GM12873 (cell line): ENCODE measurements at regions not wholly inside any gene's neighbourhood (a gene's known extent, or its start where the extent isn't known, plus 50 kb on each side); places are given as distances from the start of the nearest gene placed in this dataset.

Experiments used
- CTCF ChIP-seq: IDR thresholded peaks from 2 replicates; pipeline ENCODE4 v1.5.1; 2012; ENCODE audit warnings: low read depth, mild to moderate bottlenecking, moderate library complexity, low read length, control low read depth; ENCODE audit not compliant: insufficient read depth; ENCODE audit errors: missing control alignments

DNA sequence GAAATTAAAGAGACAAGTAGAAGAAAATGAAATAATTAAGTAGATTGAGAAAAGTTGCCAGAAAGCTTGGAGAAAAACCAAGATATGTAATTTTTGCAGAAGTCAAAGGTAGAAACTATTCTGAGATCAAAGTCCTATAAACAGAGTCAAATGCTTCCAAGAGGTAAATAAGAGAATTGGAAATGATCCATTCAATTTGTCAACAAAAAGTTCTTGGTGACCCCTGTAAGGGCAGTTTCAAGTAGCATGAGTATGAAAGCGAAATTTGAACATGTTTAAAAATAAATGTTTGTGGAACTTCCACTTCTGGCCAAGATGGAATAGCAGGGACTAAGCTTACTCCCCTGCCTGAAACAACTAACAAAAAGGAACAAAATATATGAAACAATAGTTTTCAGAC is 562.0 kb downstream of the SMARCA1 start:
- TF ChIP-seq CTCF, result no peak

DNA sequence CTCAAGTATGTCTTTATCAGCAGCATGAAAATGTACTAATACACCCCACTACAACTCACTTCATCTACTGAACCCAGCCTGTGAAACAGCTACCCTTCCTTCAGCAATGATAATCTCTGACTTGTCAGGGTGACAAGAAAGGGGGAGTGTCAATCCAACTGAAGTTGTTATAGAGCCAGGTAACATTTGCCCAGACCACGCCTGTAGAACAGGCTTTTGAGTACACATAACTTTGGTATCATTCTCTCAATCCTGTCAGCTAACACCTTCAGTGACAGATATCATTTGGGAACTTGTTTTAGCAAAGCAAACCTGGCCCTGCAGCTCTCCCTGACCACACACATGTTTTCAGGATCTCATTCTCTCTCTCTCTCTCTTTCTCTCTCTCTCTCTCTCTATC is 592.2 kb downstream of the SMARCA1 start:
- no peak for TF ChIP-seq CTCF

- TF ChIP-seq CTCF, result no peak
These were observed 593.8 kb downstream of the SMARCA1 start for GRCh38 chrX:128929271-128930057.

DNA sequence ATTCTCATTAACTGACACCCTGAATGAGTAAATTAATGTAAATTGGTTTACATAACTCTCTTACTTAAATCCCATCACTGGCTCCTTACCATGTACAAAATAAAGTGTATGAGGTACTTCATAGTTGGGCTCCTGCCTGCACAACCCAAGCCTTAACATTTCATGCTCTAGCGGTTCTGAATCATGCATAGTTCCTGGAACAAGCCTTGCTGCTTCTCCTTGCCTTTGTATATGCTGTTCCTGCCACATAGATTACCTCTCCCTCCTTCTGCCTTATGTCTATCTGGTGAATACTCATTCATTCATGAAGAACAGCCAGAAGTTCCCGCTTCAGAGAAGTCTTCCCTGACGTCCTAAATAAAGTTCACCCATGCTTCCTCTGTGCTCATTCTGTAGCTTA is 594.7 kb downstream of the SMARCA1 start:
- TF ChIP-seq CTCF, result no peak

DNA sequence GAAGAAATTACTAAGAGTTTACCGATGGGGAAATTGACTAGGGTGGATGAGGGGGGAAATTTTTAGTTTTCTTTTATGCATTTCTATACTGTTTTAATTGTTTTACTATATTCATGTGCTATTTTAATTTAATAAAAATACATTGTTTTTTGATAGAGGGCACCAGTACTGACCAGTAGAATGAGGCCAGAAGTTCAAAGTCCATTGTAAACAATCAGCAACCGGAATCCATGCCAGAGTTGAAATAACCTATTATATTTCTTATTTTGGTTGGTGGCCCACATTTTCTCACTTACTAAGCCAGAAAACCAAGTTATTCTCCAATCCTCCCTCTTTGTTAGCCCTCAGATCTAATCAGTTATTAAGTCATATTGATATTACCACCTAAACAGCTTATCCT is 595.9 kb downstream of the SMARCA1 start:
- no peak for TF ChIP-seq CTCF

GRCh38 chrX:128906753-128907152 is 616.5 kb downstream of the SMARCA1 start:
- no peak for TF ChIP-seq CTCF

DNA sequence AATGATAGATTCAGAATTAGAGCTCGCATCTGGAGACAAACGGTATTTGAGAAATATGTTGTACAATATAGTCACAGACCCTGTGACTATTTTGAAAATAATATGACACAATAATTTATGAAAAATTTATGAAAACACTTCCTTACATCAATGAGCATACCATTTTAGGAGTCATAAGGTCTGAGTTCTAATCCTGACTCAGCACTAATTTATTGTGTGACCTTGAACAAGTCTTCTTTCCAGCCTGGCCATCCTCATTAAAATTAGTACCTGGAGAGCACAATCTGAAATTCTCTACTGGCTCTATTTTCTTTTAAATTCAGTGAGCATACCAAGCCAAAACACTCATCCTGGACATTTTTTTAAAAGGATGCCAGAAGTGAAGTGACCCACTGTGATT is 622.3 kb downstream of the SMARCA1 start:
- TF ChIP-seq CTCF, result no peak
